Erythroblast (primary cell): ENCODE measurements at regions not wholly inside any gene's neighbourhood (a gene's known extent, or its start where the extent isn't known, plus 50 kb on each side); places are given as distances from the start of the nearest gene placed in this dataset.

ENCODE experiments used
- DNase-seq, 2 experiments: peaks; one replicate each; lab custom pipeline; 2025; lab: John Stamatoyannopoulos, UW
- GATA1 ChIP-seq: IDR thresholded peaks from 2 replicates; pipeline ENCODE4 v1.6.1; 2011; ENCODE audit warnings: low read depth, mild to moderate bottlenecking, control low read depth, low read length, moderate library complexity
- POLR2A ChIP-seq: IDR thresholded peaks from 2 replicates; pipeline ENCODE4 v1.6.1; 2011; ENCODE audit warnings: mild to moderate bottlenecking, low read length

DNA sequence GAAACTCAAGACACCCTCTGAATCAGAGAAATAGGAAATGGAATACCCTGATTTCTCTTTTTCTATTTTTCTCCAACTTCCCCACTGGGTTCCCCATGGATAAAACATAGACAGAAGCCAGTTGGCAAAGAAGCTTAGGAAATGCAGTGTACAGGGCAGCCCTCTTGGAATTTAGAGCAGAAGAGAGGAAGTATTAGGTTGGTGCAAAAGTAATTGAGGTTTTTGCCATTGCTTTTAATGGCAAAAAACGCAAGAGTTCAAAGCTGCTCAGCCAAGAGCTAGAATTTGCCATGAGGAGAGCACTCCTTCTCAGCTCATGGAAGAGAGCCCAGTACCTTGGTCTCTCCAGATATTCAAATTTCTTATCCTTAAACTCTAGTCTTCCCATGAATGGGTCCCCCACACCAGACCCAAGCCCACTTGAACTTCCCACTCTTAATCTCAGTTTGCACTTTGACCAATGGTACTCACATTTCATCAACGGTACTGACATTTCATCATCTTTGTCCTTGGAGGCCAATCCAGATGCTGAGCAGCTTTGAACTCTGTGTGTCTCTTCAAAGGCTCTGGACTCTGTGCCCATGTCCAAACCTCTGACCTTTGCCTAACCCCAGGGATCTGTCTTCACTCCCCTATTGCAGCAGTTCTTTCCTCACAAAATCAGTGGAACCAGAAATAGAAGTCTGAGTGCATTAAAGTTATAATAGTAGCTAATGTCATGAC is 73.2 kb upstream of the PPP1R3C start:
- TF ChIP-seq POLR2A (no peak), GATA1 (no peak)
- no peak for DNase-seq

DNA sequence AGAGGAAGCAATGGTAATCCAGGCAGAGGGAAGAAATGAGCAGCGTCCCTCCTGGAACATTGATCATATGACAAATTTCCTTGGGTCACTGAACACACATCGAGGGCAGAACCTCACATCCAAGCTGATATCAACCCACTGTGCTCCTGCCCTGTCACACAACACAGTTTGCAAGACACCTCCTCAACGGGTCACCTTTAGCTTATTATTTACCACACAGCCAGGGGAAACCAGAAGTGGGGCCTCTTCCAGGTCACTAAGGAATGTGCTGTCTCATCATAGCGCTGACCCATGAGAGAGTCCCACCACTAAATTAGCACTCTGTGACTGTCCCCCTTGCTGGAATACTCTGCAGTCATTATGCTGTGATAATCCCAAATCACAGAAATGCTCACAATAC is 69.7 kb upstream of the PPP1R3C start:
- no peak for DNase-seq
- no peak for TF ChIP-seq POLR2A

DNA sequence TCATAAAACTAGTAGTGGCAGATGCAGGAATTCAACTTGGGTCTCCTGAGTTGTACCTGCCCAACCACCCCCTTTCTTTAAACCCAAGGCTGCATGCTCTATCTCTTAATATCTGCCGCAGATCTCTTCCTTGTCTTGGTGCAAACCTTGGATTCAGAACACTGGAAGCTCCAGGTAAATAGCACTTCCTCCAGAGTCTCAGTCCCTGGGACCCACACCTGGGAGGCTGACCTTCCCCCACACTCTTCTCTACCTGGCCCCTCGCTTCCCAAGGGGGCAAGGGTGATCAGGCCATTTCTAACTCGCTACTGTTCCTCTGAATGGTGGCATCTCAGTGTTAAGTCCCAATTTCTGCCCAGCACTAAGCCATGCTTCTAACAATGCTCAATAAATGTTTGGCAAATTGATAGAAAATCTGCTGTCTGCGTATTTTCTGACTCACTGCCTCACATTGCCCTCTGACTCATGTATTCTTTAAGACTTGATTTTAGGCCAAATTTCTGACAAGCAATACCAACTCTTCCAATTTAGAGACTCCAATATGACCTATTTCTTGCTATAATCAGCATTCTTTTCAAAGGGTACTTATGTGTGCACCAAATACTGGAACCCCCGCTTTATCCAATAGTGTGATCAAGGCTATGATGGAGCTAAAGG is 68.0 kb upstream of the PPP1R3C start:
- no peak for TF ChIP-seq GATA1
- no peak for TF ChIP-seq POLR2A
- DNase-seq, result no peak

DNA sequence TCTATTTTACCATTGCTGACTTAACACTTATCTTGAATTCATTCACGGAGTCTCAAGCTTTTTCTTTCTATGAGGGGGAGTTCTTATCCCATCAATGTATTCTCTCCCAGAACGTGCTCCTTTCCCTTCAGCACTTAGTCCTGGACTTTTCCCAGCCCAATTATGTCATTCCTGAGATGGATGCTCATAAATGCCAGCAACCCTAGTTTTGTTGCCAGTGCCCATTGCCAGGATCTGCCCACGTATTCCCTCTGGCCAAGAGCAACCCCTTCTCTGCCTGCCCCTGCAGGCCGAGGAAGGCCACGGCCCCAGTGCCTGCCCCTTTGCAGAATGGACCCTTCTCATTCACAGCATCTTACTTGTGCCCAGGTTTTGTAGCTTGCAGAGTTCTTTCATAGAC is 67.4 kb upstream of the PPP1R3C start:
- no peak for TF ChIP-seq POLR2A
- TF ChIP-seq GATA1, result no peak
- no peak for DNase-seq

DNA sequence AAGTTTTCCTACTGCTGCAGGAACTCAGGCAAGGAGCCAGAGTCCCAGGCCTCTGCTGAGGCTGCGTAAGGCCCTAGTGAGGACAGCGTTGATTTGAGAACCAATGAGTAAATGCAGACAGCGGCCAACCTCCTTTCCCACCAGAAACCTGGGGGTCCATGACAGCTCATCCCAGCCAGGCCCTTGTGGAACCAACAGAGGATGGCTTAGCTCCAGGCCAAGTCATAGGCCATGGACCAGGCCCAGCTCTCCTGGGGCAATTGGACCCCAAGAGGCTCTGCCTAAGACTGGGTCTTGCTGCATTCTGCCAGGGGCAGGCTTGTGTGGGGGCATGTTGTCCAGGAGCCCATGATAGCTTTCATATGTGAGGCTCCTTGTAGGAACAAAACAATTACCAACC is 65.4 kb upstream of the PPP1R3C start:
- TF ChIP-seq GATA1 (no peak), POLR2A (no peak)
- DNase-seq, result no peak

DNA sequence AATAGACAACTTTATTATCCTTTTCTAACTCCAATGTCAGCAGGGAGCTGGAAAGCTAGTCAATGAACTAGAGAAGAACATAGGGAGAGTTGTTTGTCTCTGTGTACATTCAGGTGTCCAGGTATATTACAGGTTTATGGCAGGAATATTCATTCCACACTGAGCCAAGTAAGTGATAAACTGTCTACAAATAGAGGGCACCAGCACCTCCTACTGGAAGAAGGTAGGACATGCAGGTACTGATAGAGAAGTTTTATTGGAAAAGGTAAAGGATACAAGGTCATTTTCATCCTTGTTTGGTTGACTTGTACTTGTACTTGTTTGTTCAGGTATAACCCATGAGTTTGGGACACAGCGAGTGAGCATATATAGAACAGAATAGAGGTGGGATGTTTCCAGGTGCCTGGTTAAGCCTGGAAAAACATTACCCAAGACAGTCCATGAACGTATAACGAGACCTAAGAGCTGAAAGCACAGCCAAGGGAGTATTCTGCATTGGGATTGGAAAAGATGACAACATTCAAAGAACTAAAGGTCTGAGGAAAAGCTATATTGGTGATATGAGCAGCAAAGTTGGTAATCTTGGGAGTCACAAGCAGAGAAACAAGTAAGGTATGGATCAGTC is 61.4 kb upstream of the PPP1R3C start:
- no peak for TF ChIP-seq POLR2A
- no peak for TF ChIP-seq GATA1
- peak; percentile 50 to 69 for DNase-seq

DNA sequence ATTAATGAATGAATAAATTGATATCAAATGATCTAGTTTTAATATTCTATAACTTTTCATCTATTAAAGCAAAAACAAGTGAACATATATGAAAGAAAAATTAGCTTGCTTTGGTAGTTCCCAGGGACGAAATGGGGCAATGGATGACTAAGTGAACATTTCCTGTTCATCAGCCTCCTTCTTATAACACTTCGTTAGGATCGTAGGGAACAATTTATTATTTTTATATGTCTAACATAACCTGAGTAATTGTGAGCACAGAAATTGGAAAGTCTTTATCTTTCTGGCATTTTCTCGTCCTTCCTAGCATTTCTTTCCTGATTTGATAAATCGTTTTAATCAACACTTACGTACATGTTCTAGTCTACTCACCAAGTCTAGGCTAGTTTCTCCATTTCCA is 59.1 kb upstream of the PPP1R3C start:
- TF ChIP-seq GATA1, result no peak
- no peak for TF ChIP-seq POLR2A
- no peak for DNase-seq

DNA sequence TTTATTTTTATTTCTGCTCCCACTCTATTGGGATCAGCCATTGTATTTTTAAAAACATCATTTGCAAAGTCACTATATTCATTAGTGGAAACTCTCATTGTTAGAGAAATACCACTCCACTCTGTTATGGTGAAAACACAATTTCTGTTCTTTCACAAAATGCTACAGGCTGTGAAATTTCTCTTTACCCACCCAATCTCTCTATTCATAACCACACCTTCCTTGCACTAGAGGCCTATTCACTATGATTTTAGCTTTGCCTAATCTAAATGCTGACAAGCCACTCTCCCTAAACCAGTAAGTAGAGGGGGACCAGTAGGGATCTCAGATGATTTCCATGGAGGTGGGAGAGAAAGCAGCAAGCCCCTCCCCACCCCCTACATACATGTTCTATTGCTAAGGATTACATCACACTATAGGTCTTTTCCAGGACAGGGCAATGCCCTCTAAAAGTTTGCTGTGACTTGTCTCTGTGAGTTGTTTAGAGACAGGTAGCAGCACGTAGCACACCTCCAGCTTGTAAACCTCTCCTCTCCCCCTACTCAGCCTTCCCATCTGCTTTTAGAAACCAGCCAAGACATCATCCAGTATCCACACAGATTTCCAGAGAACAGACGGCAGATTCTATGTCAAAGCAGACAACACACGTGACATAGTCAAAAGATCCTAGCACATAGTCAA is 58.3 kb upstream of the PPP1R3C start:
- DNase-seq, result peak; percentile 13 to 64
- TF ChIP-seq GATA1, result no peak
- TF ChIP-seq POLR2A, result no peak

DNA sequence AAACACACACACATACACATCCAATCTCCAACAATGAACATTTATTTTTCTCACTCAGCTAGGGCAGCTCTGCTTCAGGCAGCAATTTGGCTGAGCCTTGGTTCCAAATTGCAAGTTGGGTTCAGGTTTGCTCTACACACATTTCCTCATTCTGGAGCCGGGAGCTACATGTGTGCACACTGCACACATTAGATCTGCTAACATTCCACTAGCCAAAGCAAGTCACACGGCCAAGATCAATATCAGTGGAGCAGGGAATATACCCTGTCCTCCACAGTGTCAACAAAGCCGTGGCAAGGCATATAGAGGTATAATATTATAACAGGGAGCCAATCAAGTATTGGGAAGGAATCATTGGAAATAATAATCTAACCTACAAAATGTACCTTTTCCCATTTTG is 57.5 kb upstream of the PPP1R3C start:
- no peak for TF ChIP-seq GATA1
- TF ChIP-seq POLR2A, result no peak

DNA sequence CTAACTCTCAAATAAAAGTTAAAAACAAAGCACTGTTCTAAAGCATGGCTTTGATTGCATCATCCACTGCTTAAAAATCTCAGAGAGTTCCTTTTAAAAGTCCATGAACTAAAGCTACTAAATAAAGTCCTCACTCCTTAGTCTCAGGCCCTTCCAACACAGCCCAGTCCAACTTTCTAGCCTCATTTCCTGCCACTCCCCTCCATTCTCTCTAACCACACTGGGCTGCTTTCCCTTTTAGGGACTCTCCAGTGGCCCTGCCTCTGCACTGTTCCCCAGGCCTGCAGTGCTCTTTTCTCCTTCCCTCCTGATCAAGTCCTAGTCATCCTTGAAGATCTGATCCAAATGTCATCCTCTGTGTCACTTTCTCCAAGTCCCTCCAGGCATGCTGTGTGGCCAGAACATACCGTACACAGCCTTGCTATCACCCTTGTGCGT is 56.9 kb upstream of the PPP1R3C start:
- DNase-seq, result no peak
- TF ChIP-seq POLR2A (no peak), GATA1 (no peak)

More for the DNA sequence above, 57.5 kb upstream of the PPP1R3C start:
- no peak for DNase-seq

DNA sequence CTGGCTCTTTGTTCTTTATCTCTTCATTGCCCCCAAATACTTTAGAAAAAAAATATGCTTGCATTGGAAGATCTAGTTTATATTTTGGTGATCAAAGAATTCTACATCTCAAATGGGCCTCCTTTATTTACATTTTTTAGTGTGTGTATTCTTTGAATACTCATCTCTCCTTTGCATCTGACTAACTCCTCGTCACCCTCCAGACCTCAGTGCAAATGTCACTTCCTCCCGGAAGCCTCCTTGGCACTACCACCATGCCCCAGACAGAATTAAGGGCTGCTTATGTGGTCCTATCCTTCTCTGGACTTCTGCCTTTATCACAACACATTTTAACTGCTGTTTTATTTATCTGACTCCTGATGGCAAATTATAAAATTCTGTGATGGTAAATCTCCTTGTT is 52.0 kb upstream of the PPP1R3C start:
- no peak for DNase-seq
- no peak for TF ChIP-seq GATA1
- no peak for TF ChIP-seq POLR2A

DNA sequence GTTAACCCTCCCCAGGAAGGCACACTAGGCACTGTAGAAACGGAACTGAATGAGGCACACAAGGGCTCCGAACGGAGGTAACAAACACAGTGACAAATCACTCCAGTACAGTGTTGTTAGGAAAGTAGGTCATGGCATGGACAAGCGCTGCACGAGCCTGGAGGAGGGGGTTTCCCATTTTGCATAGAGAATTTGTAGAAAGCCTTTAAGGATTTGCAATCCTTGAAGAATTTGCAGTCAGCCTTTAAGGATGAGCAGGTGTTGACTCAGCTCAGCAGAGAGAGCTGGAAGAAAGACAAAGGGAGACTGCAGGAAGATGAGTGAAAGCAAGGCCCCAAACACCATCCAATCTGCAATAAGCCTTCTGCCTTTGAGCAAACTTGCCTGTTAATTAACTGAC is 51.1 kb upstream of the PPP1R3C start:
- TF ChIP-seq POLR2A (no peak), GATA1 (no peak)
- no peak for DNase-seq

DNA sequence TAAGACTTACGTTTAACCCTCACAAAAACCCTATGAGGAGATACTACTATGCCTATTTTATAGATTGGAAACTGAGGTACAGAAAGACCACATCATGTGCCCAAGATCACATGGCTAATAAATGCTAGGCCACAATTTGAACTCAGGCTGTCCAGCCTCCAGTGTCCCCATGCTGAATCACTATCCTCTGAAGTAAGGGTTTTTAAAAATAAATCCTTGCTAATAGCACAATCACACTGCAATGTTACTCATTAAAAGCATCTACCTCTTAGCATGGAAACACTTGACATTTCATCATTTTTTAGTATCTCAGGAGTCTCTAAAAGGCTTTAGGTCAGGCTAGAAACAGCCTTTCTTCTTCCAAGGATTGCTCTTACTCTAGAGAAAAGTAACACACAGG is 50.0 kb upstream of the PPP1R3C start:
- no peak for TF ChIP-seq GATA1

More for the DNA sequence above, 50.0 kb upstream of the PPP1R3C start:
- no peak for DNase-seq
